ENCODE measurements at regions not wholly inside any gene's neighbourhood (a gene's known extent, or its start where the extent isn't known, plus 50 kb on each side); places are given as distances from the start of the nearest gene placed in this dataset.

DNA sequence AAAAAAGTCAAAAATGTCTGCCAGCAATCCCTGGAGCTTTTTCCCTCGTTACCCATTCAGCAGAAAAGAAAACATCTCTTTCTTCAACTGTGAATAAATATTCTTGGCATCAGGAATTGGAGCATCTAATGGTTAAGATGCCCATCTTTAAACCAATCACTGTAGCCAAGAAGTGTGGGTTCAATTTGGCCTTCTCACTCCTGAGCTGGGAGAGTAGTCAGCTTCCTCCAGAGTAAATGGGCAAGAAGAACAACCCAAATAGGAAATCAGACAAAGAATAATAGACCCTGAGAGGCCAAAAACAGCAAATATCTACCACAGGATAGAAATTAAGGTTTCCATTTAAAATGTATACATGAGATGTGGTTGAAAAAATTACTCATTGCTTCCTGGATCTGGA, 508.0 kb upstream of the MDFIC2 start:
- no peak overlapping the region for H2AFZ ChIP-seq (ENCODE audit: low read length)
- H3K4me1 ChIP-seq (ENCODE audit: insufficient read depth, low read length, poor library complexity, severe bottlenecking): no peaks in the 10 kb centered on the region
- H3K36me3 ChIP-seq (ENCODE audit: insufficient read depth, low read length): no peaks in the 10 kb centered on the region
- TF ChIP-seq, protein P1, sequence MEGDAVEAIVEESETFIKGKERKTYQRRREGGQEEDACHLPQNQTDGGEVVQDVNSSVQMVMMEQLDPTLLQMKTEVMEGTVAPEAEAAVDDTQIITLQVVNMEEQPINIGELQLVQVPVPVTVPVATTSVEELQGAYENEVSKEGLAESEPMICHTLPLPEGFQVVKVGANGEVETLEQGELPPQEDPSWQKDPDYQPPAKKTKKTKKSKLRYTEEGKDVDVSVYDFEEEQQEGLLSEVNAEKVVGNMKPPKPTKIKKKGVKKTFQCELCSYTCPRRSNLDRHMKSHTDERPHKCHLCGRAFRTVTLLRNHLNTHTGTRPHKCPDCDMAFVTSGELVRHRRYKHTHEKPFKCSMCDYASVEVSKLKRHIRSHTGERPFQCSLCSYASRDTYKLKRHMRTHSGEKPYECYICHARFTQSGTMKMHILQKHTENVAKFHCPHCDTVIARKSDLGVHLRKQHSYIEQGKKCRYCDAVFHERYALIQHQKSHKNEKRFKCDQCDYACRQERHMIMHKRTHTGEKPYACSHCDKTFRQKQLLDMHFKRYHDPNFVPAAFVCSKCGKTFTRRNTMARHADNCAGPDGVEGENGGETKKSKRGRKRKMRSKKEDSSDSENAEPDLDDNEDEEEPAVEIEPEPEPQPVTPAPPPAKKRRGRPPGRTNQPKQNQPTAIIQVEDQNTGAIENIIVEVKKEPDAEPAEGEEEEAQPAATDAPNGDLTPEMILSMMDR (conservative IDR thresholded peaks at IDR 0.05; ENCODE audit: low read length): no peak
- TF ChIP-seq EZH2phosphoT487 (IDR thresholded peaks at IDR 0.05; ENCODE audit: borderline replicate concordance, low read depth, low read length): no peak
- intact Hi-C loops (cut with micrococcal nuclease; ENCODE audit: unreplicated experiment): no loop called here
- no peaks in the 10 kb centered on the region for H4K20me1 ChIP-seq (ENCODE audit: insufficient read depth, low read length)
- H3K4me2 ChIP-seq (ENCODE audit: low read length): no peak overlapping the region
- H3K9me3 ChIP-seq (ENCODE audit: low read length): no peaks in the 10 kb centered on the region
- ChIA-PET CTCF (ENCODE audit: unreplicated experiment) (no interaction called here), POLR2A (interaction anchor here (0.6 to 0.7 kb wide), 2 partner anchors 22 to 342 kb away, joined by 3 read pairs; no protein-coding TSS in a partner anchor)
- H3K4me3 ChIP-seq (ENCODE audit: low read depth, low read length, poor library complexity, severe bottlenecking): no peak overlapping the region
- no peaks in the 10 kb centered on the region for H3K79me2 ChIP-seq (ENCODE audit: insufficient read depth, low read depth, low read length)
- BruUV-seq (replicated peaks): no TSS peak
- H3K27ac ChIP-seq (ENCODE audit: low read depth, low read length, poor library complexity, severe bottlenecking): no peak overlapping the region
- DNase-seq (ENCODE audit: low spot score): no peak
- no peaks in the 10 kb centered on the region for H3K9me2 ChIP-seq (ENCODE audit: insufficient read depth, low read length)

- ChIA-PET CTCF (ENCODE audit: unreplicated experiment) (no interaction called here), POLR2A (no interaction called here)
- no peak for TF ChIP-seq EZH2phosphoT487 (IDR thresholded peaks at IDR 0.05; ENCODE audit: borderline replicate concordance, low read depth, low read length)
- TF ChIP-seq, protein P1 (conservative IDR thresholded peaks at IDR 0.05; ENCODE audit: low read length): no peak
- Histone ChIP-seq H3K36me3 (ENCODE audit: insufficient read depth, low read length) (no peaks in the 10 kb centered on the region), H3K4me3 (ENCODE audit: low read depth, low read length, poor library complexity, severe bottlenecking) (no peak overlapping the region), H3K27ac (ENCODE audit: low read depth, low read length, poor library complexity, severe bottlenecking) (no peak overlapping the region), H4K20me1 (ENCODE audit: insufficient read depth, low read length) (no peaks in the 10 kb centered on the region), H3K9me3 (ENCODE audit: low read length) (no peaks in the 10 kb centered on the region), H3K9me2 (ENCODE audit: insufficient read depth, low read length) (no peaks in the 10 kb centered on the region), H3K79me2 (ENCODE audit: insufficient read depth, low read depth, low read length) (no peaks in the 10 kb centered on the region), H3K4me1 (ENCODE audit: insufficient read depth, low read length, poor library complexity, severe bottlenecking) (no peaks in the 10 kb centered on the region), H3K4me2 (ENCODE audit: low read length) (no peak overlapping the region), H2AFZ (ENCODE audit: low read length) (no peak overlapping the region)
- DNase-seq (ENCODE audit: low spot score): no peak
- BruUV-seq (replicated peaks): no TSS peak
- intact Hi-C loops (cut with micrococcal nuclease; ENCODE audit: unreplicated experiment): no loop called here
Measured at GRCh38 chr3:70818145-70818544, 505.7 kb upstream of the MDFIC2 start.

DNA sequence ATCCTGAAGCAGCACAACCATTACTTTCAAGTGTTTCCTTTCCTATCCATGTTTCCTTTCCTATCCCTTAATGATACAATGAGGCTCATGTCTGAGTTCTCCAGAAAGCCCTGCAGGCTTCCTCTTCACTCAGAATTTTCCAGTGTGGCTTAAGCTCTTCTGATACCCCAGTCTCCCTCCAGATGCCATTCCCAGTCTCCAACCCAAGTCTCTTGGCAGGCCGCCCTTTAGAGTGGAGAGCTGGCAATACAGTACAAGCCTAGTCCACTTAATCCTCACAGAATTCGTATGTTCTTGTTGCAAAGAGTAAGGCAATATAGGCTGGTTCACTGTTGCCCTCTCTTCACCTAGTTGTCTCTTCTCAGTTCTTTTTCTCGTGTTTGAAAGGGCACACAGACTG, 503.9 kb upstream of the MDFIC2 start:
- TF ChIP-seq EZH2phosphoT487 (IDR thresholded peaks at IDR 0.05; ENCODE audit: borderline replicate concordance, low read depth, low read length): no peak
- TF ChIP-seq, protein P1 (conservative IDR thresholded peaks at IDR 0.05; ENCODE audit: low read length): no peak
- H3K79me2 ChIP-seq (ENCODE audit: insufficient read depth, low read depth, low read length): no peaks in the 10 kb centered on the region
- H3K4me3 ChIP-seq (ENCODE audit: low read depth, low read length, poor library complexity, severe bottlenecking): no peak overlapping the region
- intact Hi-C loops (cut with micrococcal nuclease; ENCODE audit: unreplicated experiment): no loop called here
- H3K9me2 ChIP-seq (ENCODE audit: insufficient read depth, low read length): no peaks in the 10 kb centered on the region
- no peaks in the 10 kb centered on the region for H3K4me1 ChIP-seq (ENCODE audit: insufficient read depth, low read length, poor library complexity, severe bottlenecking)
- ChIA-PET POLR2A (no interaction called here), CTCF (ENCODE audit: unreplicated experiment) (no interaction called here)
- H3K9me3 ChIP-seq (ENCODE audit: low read length): no peaks in the 10 kb centered on the region
- no TSS peak for BruUV-seq (replicated peaks)
- H3K4me2 ChIP-seq (ENCODE audit: low read length): no peak overlapping the region
- no peak overlapping the region for H3K27ac ChIP-seq (ENCODE audit: low read depth, low read length, poor library complexity, severe bottlenecking)
- H2AFZ ChIP-seq (ENCODE audit: low read length): no peak overlapping the region
- no peaks in the 10 kb centered on the region for H3K36me3 ChIP-seq (ENCODE audit: insufficient read depth, low read length)
- no peak for DNase-seq (ENCODE audit: low spot score)
- H4K20me1 ChIP-seq (ENCODE audit: insufficient read depth, low read length): no peaks in the 10 kb centered on the region

All from OCI-LY7 (cell line).